Left cardiac atrium (tissue), 4 donors: ENCODE measurements at regions not wholly inside any gene's neighbourhood (a gene's known extent, or its start where the extent isn't known, plus 50 kb on each side); places are given as distances from the start of the nearest gene placed in this dataset.
A peak's percentile ranks its signal among the peaks of the same experiment; 100 is the strongest.

Experiments used
- ATAC-seq, 2 donors: fragments of 200-7000 bp; cut with Tn5 transposase; one replicate each; pipeline ENCODE4 v1.9.1; 2020; ENCODE audit warnings: mild to moderate bottlenecking in 2 of 2, moderate library complexity in 2 of 2
- DNase-seq: peaks from one replicate; pipeline ENCODE4 v3.0.0-alpha.2; 2020
- intact Hi-C, 2 donors: fragments of 100-400 bp; cut with DNase I; formaldehyde crosslinking; loops; one replicate each; pipeline versions ENCODE4 v1.14.1 to v1.15.1; 2022 to 2023
- donor health status: DM: no; HTN: yes; CAD: no.
- donor health status: DM: no; HTN: yes; CAD: no; lungs with severe emphysema.
- donor health status: DM: yes; HTN: yes; CAD: no.
- donor health status: Dilated cardiomyopathy.

- DNase-seq (no peak), ATAC-seq (no peak)
- intact Hi-C loops = no loop called here
Observed at GRCh38 chr14:85943192-85943591, 413.2 kb downstream of the FLRT2 start.

- intact Hi-C loops = no loop called here
Observed at GRCh38 chr14:85934886-85935254, 404.9 kb downstream of the FLRT2 start.

GRCh38 chr14:85934123-85934885 lies 404.4 kb downstream of the FLRT2 start:
- no peak for DNase-seq
- intact Hi-C loops = no loop called here
- ATAC-seq = peak; percentile 61 to 72

More at GRCh38 chr14:85934886-85935254, 404.9 kb downstream of the FLRT2 start:
- no peak for DNase-seq
- no peak for ATAC-seq

- intact Hi-C loops = no loop called here
- DNase-seq = no peak
- ATAC-seq = no peak
Observed at GRCh38 chr14:85921241-85921640, 391.3 kb downstream of the FLRT2 start.

GRCh38 chr14:85917716-85918115 lies 387.8 kb downstream of the FLRT2 start:
- DNase-seq (no peak), ATAC-seq (no peak)
- intact Hi-C loops = no loop called here

GRCh38 chr14:85915711-85916110 lies 385.8 kb downstream of the FLRT2 start:
- intact Hi-C loops = no loop called here
- DNase-seq (no peak), ATAC-seq (no peak)

GRCh38 chr14:85912141-85912540 lies 382.2 kb downstream of the FLRT2 start:
- ATAC-seq (no peak), DNase-seq (no peak)
- intact Hi-C loops = no loop called here

GRCh38 chr14:85911044-85911443 lies 381.1 kb downstream of the FLRT2 start:
- intact Hi-C loops = no loop called here
- DNase-seq (no peak), ATAC-seq (no peak)

- ATAC-seq (no peak), DNase-seq (no peak)
- intact Hi-C loops = no loop called here
Observed at GRCh38 chr14:85909581-85909980, 379.6 kb downstream of the FLRT2 start.

- DNase-seq = no peak
- no peak for ATAC-seq
- intact Hi-C loops = no loop called here
Observed at GRCh38 chr14:85907536-85907935, 377.6 kb downstream of the FLRT2 start.

- ATAC-seq (no peak), DNase-seq (no peak)
- intact Hi-C loops = no loop called here
Observed at GRCh38 chr14:85897808-85898207, 367.9 kb downstream of the FLRT2 start.

- no peak for DNase-seq
- intact Hi-C loops = no loop called here
- no peak for ATAC-seq
Observed at GRCh38 chr14:85895603-85896002, 365.7 kb downstream of the FLRT2 start.

- DNase-seq (no peak), ATAC-seq (no peak)
- intact Hi-C loops = no loop called here
Observed at GRCh38 chr14:85892251-85892650, 362.3 kb downstream of the FLRT2 start.

GRCh38 chr14:85883966-85884365 lies 354.0 kb downstream of the FLRT2 start:
- intact Hi-C loops = no loop called here
- ATAC-seq (no peak), DNase-seq (no peak)

- ATAC-seq (no peak), DNase-seq (no peak)
- intact Hi-C loops = no loop called here
Observed at GRCh38 chr14:85883101-85883500, 353.2 kb downstream of the FLRT2 start.

GRCh38 chr14:85881935-85882334 lies 352.0 kb downstream of the FLRT2 start:
- DNase-seq (no peak), ATAC-seq (no peak)
- intact Hi-C loops = no loop called here

- intact Hi-C loops = no loop called here
- ATAC-seq (no peak), DNase-seq (no peak)
Observed at GRCh38 chr14:85878874-85879273, 348.9 kb downstream of the FLRT2 start.

- DNase-seq (no peak), ATAC-seq (no peak)
- intact Hi-C loops = no loop called here
Observed at GRCh38 chr14:85873006-85873405, 343.1 kb downstream of the FLRT2 start.

GRCh38 chr14:85867450-85867849 lies 337.5 kb downstream of the FLRT2 start:
- no peak for DNase-seq
- no peak for ATAC-seq
- intact Hi-C loops = no loop called here

- no peak for ATAC-seq
- DNase-seq = no peak
- intact Hi-C loops = no loop called here
Observed at GRCh38 chr14:85865701-85866100, 335.8 kb downstream of the FLRT2 start.

- intact Hi-C loops = no loop called here
- DNase-seq (no peak), ATAC-seq (no peak)
Observed at GRCh38 chr14:85858634-85859033, 328.7 kb downstream of the FLRT2 start.

GRCh38 chr14:85856430-85856829 lies 326.5 kb downstream of the FLRT2 start:
- no peak for ATAC-seq
- intact Hi-C loops = no loop called here
- DNase-seq = no peak
